ENCODE measurements at regions not wholly inside any gene's neighbourhood (a gene's known extent, or its start where the extent isn't known, plus 50 kb on each side); places are given as distances from the start of the nearest gene placed in this dataset.

GRCh38 chr13:40503011-40503410, 163.4 kb downstream of the FOXO1 start:
- no peak for TF ChIP-seq POLR2AphosphoS5 (IDR thresholded peaks at IDR 0.05; ENCODE audit: low read depth, low read length)
- no peak for TF ChIP-seq FOXP2 (optimal IDR thresholded peaks at IDR 0.05; ENCODE audit: borderline replicate concordance, extremely low read depth, extremely low read length, insufficient read depth)

GRCh38 chr13:40503966-40504591, 162.4 kb downstream of the FOXO1 start:
- TF ChIP-seq TAF1 (IDR thresholded peaks at IDR 0.05; ENCODE audit: borderline replicate concordance, insufficient read depth, low read length), result no peak
- 0 out of 4 replicates have a peak, but pooled peaks of 1 of the 2 experiments have one; percentile 22 for TF ChIP-seq REST (IDR thresholded peaks at IDR 0.05; ENCODE audit: insufficient read depth in 1 of 2, low read depth in 2 of 2, low read length in 2 of 2)
- TF ChIP-seq POLR2AphosphoS5 (IDR thresholded peaks at IDR 0.05; ENCODE audit: low read depth, low read length), result no peak
- peak; percentile 58; the same call in 1 of the 2 replicates for TF ChIP-seq SIN3A (IDR thresholded peaks at IDR 0.05; ENCODE audit: borderline replicate concordance, insufficient read depth, low read length)
- no peak for TF ChIP-seq FOXP2 (optimal IDR thresholded peaks at IDR 0.05; ENCODE audit: borderline replicate concordance, extremely low read depth, extremely low read length, insufficient read depth)

GRCh38 chr13:40504641-40505040, 161.8 kb downstream of the FOXO1 start:
- no peak for TF ChIP-seq FOXP2 (optimal IDR thresholded peaks at IDR 0.05; ENCODE audit: borderline replicate concordance, extremely low read depth, extremely low read length, insufficient read depth)
- no peak for TF ChIP-seq SIN3A (IDR thresholded peaks at IDR 0.05; ENCODE audit: borderline replicate concordance, insufficient read depth, low read length)
- TF ChIP-seq POLR2AphosphoS5 (IDR thresholded peaks at IDR 0.05; ENCODE audit: low read depth, low read length), result no peak
- TF ChIP-seq REST (IDR thresholded peaks at IDR 0.05; ENCODE audit: insufficient read depth in 1 of 2, low read depth in 2 of 2, low read length in 2 of 2), result no peak
- no peak for TF ChIP-seq TAF1 (IDR thresholded peaks at IDR 0.05; ENCODE audit: borderline replicate concordance, insufficient read depth, low read length)

GRCh38 chr13:40505196-40505595, 161.2 kb downstream of the FOXO1 start:
- TF ChIP-seq REST (IDR thresholded peaks at IDR 0.05; ENCODE audit: insufficient read depth in 1 of 2, low read depth in 2 of 2, low read length in 2 of 2) (no peak), SIN3A (IDR thresholded peaks at IDR 0.05; ENCODE audit: borderline replicate concordance, insufficient read depth, low read length) (no peak), TAF1 (IDR thresholded peaks at IDR 0.05; ENCODE audit: borderline replicate concordance, insufficient read depth, low read length) (no peak), POLR2AphosphoS5 (IDR thresholded peaks at IDR 0.05; ENCODE audit: low read depth, low read length) (no peak), FOXP2 (optimal IDR thresholded peaks at IDR 0.05; ENCODE audit: borderline replicate concordance, extremely low read depth, extremely low read length, insufficient read depth) (no peak)

All from PFSK-1 (cell line).